HG03378 (cell line): ENCODE measurements at regions not wholly inside any gene's neighbourhood (a gene's known extent, or its start where the extent isn't known, plus 50 kb on each side); places are given as distances from the start of the nearest gene placed in this dataset.
"Not testable (repeated sequence)": the region's sequence is repeated elsewhere in the genome, so short reads cannot be mapped to it uniquely, and the experiment has no call there.

Source experiments
- ATAC-seq: cut with Tn5 transposase; IDR thresholded peaks from one replicate; pipeline ENCODE4 v1.9.1; 2021; ENCODE audit warnings: mild to moderate bottlenecking, moderate library complexity; ENCODE audit not compliant: unreplicated experiment

GRCh38 chr10:33630761-33631160 lies 296.3 kb upstream of the NRP1 start:
- ATAC-seq = no peak

DNA sequence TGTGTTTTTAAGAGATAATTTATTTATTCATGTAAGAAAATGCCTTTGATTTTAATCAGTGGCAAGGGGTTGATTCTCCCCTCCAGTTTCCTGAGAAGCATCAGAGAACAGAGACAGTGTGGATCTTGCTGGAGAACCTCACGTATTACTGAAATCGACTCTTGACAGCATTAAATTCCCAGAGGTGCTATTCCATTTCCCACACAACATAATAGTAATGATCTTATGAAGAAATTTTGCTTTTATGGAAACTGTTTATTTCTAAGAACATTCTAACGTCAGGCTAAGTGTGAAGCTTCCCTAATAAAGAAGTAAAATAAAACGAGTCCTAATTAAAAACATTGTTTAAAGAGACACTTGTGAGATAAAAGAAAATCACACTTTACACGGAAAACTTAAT lies 293.1 kb upstream of the NRP1 start:
- ATAC-seq = no peak

- no peak for ATAC-seq
These were observed 292.5 kb upstream of the NRP1 start for GRCh38 chr10:33626798-33627466.

DNA sequence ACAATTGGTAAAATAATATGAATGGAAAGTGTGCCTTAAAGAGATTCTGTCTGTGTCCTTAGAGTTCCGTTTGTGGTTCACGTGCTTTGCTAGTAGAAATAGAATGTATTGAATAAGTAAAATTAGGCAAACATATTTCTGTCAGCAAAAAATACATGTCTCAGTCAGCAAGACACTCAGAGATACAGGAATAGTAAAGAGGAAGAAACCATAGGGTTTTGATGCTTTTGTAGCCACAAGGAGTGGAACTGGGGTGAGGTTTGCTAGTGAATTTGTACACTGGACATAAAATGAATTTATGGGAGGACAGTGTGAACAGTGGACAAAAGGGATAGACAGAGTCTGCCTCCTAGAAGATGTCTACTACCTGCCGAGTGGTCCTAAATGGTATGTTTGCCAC lies 289.2 kb upstream of the NRP1 start:
- no peak for ATAC-seq

DNA sequence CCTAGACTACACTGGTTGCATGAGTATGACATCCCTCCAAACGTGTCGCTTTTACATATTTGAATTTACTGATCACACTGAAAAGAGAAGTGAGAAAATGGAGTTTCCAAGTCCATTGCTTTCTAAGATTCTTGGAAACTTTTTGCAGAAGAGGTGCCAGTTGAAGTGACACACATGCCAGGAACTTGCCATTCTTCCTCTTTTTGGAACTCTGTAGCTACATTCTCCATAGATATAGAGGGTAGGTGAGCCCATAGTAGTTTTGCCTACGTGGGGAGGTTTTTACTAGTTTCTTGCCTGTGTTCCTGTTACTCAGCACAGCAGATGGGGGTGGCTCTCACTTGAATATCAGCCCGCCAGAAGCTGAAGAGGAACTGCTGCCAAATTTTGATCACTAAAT lies 286.6 kb upstream of the NRP1 start:
- no peak for ATAC-seq

- no peak for ATAC-seq
These were observed 283.7 kb upstream of the NRP1 start for GRCh38 chr10:33618196-33618595.

DNA sequence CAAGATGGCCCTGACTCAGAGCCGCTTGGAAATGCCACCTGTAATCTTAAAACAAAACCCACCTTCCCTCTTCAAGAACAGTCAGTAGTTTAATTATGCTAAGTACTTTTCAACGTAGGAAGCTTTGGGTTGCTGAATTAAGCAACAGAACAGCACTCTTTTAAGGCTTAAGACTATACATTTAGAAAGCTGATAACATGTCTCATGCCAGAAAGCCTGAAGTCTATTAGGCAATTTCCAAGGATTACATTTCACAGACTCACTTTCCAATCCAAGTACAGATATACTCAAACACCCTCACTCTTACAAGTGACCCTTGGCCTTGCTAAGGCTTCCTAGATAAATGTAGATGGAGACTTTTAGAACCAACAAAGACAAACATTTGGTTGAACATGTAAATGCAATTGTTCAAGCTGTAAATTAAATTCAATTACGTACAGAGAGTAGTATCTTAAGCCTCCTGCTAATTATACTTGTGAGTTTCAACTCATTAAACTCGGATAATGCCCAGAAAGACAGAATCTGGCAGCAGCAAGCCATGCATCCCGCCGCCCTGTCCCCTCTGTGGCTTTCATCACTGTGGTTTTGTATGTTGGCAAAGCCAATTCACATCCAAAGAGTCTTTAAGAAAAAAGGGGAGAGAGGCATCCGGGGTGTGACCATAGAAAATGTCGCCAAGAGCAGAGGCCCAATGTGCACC lies 283.1 kb upstream of the NRP1 start:
- no peak for ATAC-seq

DNA sequence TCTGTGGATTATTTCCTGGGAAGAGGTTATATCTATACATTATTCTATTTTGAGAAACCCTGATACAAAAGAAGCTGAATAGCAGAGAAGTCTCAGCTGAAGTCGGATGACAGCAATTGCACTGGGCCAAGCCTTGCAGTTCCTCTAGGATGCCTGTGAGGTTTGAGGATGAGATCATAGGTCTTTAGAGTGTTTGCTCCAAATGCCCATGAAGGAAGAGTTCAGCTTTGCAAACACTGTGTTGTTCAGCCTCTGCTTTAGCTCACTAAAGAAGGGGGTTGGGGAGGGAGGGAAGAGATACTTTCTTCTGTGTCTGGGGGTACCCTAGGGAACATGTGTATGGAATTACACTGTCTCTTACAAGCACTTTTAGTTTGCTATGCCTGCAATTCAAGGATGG lies 282.5 kb upstream of the NRP1 start:
- no peak for ATAC-seq

- ATAC-seq = no peak
These were observed 278.1 kb upstream of the NRP1 start for GRCh38 chr10:33612551-33612950.

DNA sequence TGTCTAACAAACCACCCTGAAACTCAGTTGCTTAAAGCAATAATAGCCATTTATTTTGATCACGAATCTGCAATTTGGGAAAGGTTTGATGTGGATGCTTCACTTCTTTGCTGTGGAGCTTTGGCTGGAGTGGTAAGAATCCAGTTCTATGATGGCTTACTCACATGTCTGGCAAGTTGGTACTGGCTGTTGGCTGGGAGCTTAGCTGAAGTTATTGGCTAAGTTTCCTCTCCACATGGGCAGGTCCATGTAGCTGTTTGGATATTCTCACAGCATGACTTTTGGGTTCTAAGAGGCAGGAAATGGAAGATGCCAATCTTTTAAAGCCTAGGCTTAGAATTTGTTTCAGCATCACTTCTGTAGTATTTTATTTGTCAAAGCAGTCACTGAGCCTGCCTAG lies 277.6 kb upstream of the NRP1 start:
- no peak for ATAC-seq

GRCh38 chr10:33611423-33611822 lies 277.0 kb upstream of the NRP1 start:
- no peak for ATAC-seq

DNA sequence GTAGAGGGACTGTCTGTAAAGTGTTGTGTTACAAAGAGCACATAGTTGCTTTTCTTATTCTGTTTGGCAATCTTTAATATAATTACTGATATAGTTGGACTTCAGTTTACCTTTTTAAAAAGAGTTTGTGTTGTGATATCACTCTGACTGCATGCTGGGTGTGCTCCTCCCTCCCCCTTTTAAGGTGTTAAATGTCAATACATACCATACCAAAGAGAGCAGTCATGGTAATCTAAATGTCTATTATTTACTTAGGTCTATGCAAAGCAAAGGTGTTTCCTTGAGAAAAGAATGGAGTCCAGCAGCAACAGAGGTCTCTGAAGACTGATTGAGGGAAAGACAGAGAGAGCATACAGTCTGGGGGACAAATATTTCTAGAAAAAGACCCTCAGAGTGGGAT lies 275.1 kb upstream of the NRP1 start:
- ATAC-seq = no peak

GRCh38 chr10:33602278-33602677 lies 267.8 kb upstream of the NRP1 start:
- no peak for ATAC-seq

GRCh38 chr10:33600381-33600780 lies 265.9 kb upstream of the NRP1 start:
- ATAC-seq = no peak

- ATAC-seq = no peak
These were observed 262.0 kb upstream of the NRP1 start for GRCh38 chr10:33596422-33596821.

- no peak for ATAC-seq
These were observed 260.0 kb upstream of the NRP1 start for GRCh38 chr10:33594475-33594874.

DNA sequence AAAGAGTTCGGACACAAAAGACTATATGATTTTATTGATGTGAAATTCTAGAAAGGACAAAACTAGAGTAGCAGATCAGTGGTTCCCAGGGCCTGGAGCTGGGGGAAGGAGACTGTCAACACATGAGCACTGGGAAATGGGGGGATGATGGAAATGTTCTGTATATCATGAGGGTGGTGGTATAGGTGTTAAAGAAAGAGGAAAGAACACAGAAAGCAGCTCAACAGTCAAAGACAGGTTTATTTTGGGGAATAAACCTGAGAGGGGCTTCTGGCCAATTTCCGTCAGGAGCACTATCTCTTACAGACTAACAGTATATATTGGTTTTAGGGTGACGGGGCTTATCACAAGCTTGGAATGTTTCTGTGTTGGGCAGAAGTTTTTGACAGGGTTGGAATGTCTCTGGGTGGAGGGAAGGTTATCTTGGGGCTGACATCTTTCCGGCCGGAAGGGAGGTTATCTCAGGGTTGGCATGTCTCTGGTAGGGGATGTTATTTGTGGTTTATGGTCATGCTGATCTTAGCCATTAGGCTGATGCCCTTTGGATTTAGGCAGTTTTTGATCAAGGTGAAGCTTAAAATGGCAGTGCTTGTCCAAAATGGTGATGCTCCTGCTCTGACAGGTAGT lies 254.6 kb upstream of the NRP1 start:
- no peak for ATAC-seq

GRCh38 chr10:33584596-33584995 lies 250.1 kb upstream of the NRP1 start:
- not testable (repeated sequence) for ATAC-seq

DNA sequence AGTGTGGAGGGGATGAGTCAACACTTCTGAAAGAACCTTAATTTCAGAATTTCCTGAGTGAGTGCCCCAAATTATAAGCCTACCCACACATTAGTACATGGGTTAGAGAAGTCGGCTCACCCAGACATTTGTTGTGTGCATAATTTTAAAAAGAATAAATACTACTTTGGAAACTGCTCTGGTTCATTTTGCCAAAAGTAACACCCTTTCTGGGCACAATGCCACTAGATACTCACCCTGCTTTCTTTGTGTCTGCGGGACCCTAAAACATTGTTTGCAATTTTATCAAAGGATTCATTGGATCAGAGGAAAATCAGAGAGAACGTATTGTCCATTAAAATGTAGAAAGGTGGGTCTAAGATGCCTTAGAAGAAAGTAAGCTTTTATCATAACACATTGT lies 245.5 kb upstream of the NRP1 start:
- no peak for ATAC-seq

DNA sequence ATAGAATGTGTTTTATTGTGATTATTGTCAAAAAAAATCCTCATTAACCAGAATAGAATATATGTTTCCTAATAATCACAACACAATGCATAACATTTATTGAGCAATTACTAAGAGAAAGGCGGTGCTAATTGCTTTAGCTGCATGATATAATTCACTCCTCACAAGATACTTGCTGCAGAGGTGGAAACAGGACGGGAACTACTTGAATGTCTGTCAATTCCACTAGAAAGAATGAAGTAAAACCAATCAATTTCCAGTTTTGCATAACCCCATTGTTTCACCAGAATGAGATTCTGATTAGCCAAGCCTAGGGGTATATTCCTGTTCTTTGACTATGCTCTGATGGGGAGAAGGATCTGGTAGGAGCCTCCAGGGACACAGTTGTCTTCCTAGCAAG lies 239.1 kb upstream of the NRP1 start:
- no peak for ATAC-seq

DNA sequence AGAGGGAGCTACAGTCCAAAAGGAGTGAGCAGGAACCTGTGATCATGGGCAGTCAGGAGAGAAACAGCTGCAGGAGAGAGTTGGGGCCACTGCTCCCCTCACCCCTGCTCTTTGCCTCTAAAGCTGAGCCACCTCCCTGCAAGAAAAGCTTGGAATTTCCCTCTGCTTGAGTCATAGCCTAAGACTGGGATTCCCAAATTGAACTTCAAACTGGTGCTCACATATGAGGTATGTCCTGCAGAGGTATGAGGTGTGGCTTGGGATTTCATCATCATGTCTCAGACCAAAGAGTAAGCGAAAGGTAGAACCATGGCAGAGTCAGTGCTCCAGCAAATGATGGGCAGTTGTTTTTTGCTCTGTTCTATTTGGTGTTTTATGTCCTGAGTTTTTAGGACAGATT lies 237.1 kb upstream of the NRP1 start:
- no peak for ATAC-seq

GRCh38 chr10:33570495-33570894 lies 236.0 kb upstream of the NRP1 start:
- no peak for ATAC-seq
